ENCODE measurements at regions not wholly inside any gene's neighbourhood (a gene's known extent, or its start where the extent isn't known, plus 50 kb on each side); places are given as distances from the start of the nearest gene placed in this dataset.

- Histone ChIP-seq H3K9me3 (ENCODE audit: control insufficient read depth, insufficient read depth, low read length) (no peaks in the 10 kb centered on the region), H3K36me3 (ENCODE audit: control insufficient read depth, insufficient read depth, low read length) (no peaks in the 10 kb centered on the region), H3K27me3 (ENCODE audit: control insufficient read depth, insufficient read depth, low read length) (peaks cover 3% of the 10 kb centered on the region), H3K27ac (ENCODE audit: low read depth, low read length) (no peak overlapping the region), H3K4me1 (ENCODE audit: control insufficient read depth, insufficient read depth, low read length) (peaks cover 3% of the 10 kb centered on the region), H3K4me3 (ENCODE audit: low read depth, low read length) (no peak overlapping the region)
- DNase-seq (ENCODE audit: low read depth in 4 of 6, low spot score in 6 of 6): no peak
- WGBS (ENCODE audit: insufficient coverage): 100% methylated on average over 4 of the region's 6 CpGs
Measured at GRCh38 chr1:94318505-94319030, 81.2 kb upstream of the ARHGAP29 start.

GRCh38 chr1:94317790-94318188 lies 80.4 kb upstream of the ARHGAP29 start:
- Histone ChIP-seq H3K36me3 (ENCODE audit: control insufficient read depth, insufficient read depth, low read length) (no peaks in the 10 kb centered on the region), H3K9me3 (ENCODE audit: control insufficient read depth, insufficient read depth, low read length) (no peaks in the 10 kb centered on the region), H3K4me3 (ENCODE audit: low read depth, low read length) (no peak overlapping the region), H3K4me1 (ENCODE audit: control insufficient read depth, insufficient read depth, low read length) (peaks cover 3% of the 10 kb centered on the region), H3K27ac (ENCODE audit: low read depth, low read length) (no peak overlapping the region), H3K27me3 (ENCODE audit: control insufficient read depth, insufficient read depth, low read length) (peaks cover 1% of the 10 kb centered on the region)
- no CpG with 5 or more reads among the region's 1 CpG for WGBS (ENCODE audit: insufficient coverage)
- DNase-seq (ENCODE audit: low read depth in 4 of 6, low spot score in 6 of 6): no peak

GRCh38 chr1:94316836-94317789 lies 79.7 kb upstream of the ARHGAP29 start:
- Histone ChIP-seq H3K9me3 (ENCODE audit: control insufficient read depth, insufficient read depth, low read length) (no peaks in the 10 kb centered on the region), H3K27me3 (ENCODE audit: control insufficient read depth, insufficient read depth, low read length) (no peaks in the 10 kb centered on the region), H3K4me1 (ENCODE audit: control insufficient read depth, insufficient read depth, low read length) (peaks cover 3% of the 10 kb centered on the region), H3K27ac (ENCODE audit: low read depth, low read length) (no peak overlapping the region), H3K36me3 (ENCODE audit: control insufficient read depth, insufficient read depth, low read length) (no peaks in the 10 kb centered on the region), H3K4me3 (ENCODE audit: low read depth, low read length) (no peak overlapping the region)
- WGBS (ENCODE audit: insufficient coverage): 87% methylated on average over 4 of the region's 8 CpGs
- DNase-seq (ENCODE audit: low read depth in 4 of 6, low spot score in 6 of 6): no peak

GRCh38 chr1:94316183-94316582 lies 78.8 kb upstream of the ARHGAP29 start:
- WGBS (ENCODE audit: insufficient coverage): no CpG with 5 or more reads among the region's 1 CpG
- Histone ChIP-seq H3K27me3 (ENCODE audit: control insufficient read depth, insufficient read depth, low read length) (no peaks in the 10 kb centered on the region), H3K4me1 (ENCODE audit: control insufficient read depth, insufficient read depth, low read length) (peaks cover 3% of the 10 kb centered on the region), H3K9me3 (ENCODE audit: control insufficient read depth, insufficient read depth, low read length) (no peaks in the 10 kb centered on the region), H3K27ac (ENCODE audit: low read depth, low read length) (no peak overlapping the region), H3K36me3 (ENCODE audit: control insufficient read depth, insufficient read depth, low read length) (no peaks in the 10 kb centered on the region), H3K4me3 (ENCODE audit: low read depth, low read length) (no peak overlapping the region)
- no peak for DNase-seq (ENCODE audit: low read depth in 4 of 6, low spot score in 6 of 6)

- Histone ChIP-seq H3K36me3 (ENCODE audit: control insufficient read depth, insufficient read depth, low read length) (no peaks in the 10 kb centered on the region), H3K9me3 (ENCODE audit: control insufficient read depth, insufficient read depth, low read length) (no peaks in the 10 kb centered on the region), H3K27ac (ENCODE audit: low read depth, low read length) (no peak overlapping the region), H3K27me3 (ENCODE audit: control insufficient read depth, insufficient read depth, low read length) (peaks cover 3% of the 10 kb centered on the region), H3K4me1 (ENCODE audit: control insufficient read depth, insufficient read depth, low read length) (peaks cover 3% of the 10 kb centered on the region), H3K4me3 (ENCODE audit: low read depth, low read length) (no peak overlapping the region)
- no CpG with 5 or more reads among the region's 1 CpG for WGBS (ENCODE audit: insufficient coverage)
- no peak for DNase-seq (ENCODE audit: low read depth in 4 of 6, low spot score in 6 of 6)
Measured at GRCh38 chr1:94315552-94316116, 78.2 kb upstream of the ARHGAP29 start.

- Histone ChIP-seq H3K4me1 (ENCODE audit: control insufficient read depth, insufficient read depth, low read length) (no peaks in the 10 kb centered on the region), H3K27me3 (ENCODE audit: control insufficient read depth, insufficient read depth, low read length) (peaks cover 3% of the 10 kb centered on the region), H3K4me3 (ENCODE audit: low read depth, low read length) (no peak overlapping the region), H3K9me3 (ENCODE audit: control insufficient read depth, insufficient read depth, low read length) (no peaks in the 10 kb centered on the region), H3K36me3 (ENCODE audit: control insufficient read depth, insufficient read depth, low read length) (no peaks in the 10 kb centered on the region), H3K27ac (ENCODE audit: low read depth, low read length) (no peak overlapping the region)
- no peak for DNase-seq (ENCODE audit: low read depth in 4 of 6, low spot score in 6 of 6)
- WGBS (ENCODE audit: insufficient coverage): 84% methylated on average over 2 of the region's 2 CpGs
Measured at GRCh38 chr1:94314222-94314858, 77.0 kb upstream of the ARHGAP29 start.

- no peak for DNase-seq (ENCODE audit: low read depth in 4 of 6, low spot score in 6 of 6)
- WGBS (ENCODE audit: insufficient coverage): no CpG with 5 or more reads among the region's 3 CpGs
- H3K9me3 ChIP-seq (ENCODE audit: control insufficient read depth, insufficient read depth, low read length): no peaks in the 10 kb centered on the region
- H3K27me3 ChIP-seq (ENCODE audit: control insufficient read depth, insufficient read depth, low read length): peaks cover 3% of the 10 kb centered on the region
- no peaks in the 10 kb centered on the region for H3K36me3 ChIP-seq (ENCODE audit: control insufficient read depth, insufficient read depth, low read length)
- H3K4me3 ChIP-seq (ENCODE audit: low read depth, low read length): no peak overlapping the region
- H3K4me1 ChIP-seq (ENCODE audit: control insufficient read depth, insufficient read depth, low read length): no peaks in the 10 kb centered on the region
- H3K27ac ChIP-seq (ENCODE audit: low read depth, low read length): no peak overlapping the region
Measured at GRCh38 chr1:94310570-94311270, 73.3 kb upstream of the ARHGAP29 start.

GRCh38 chr1:94309829-94310569 lies 72.6 kb upstream of the ARHGAP29 start:
- WGBS (ENCODE audit: insufficient coverage): 78% methylated on average over 3 of the region's 9 CpGs
- no peaks in the 10 kb centered on the region for H3K4me1 ChIP-seq (ENCODE audit: control insufficient read depth, insufficient read depth, low read length)
- H3K4me3 ChIP-seq (ENCODE audit: low read depth, low read length): no peak overlapping the region
- DNase-seq (ENCODE audit: low read depth in 4 of 6, low spot score in 6 of 6): no peak
- peaks cover 3% of the 10 kb centered on the region for H3K27me3 ChIP-seq (ENCODE audit: control insufficient read depth, insufficient read depth, low read length)
- no peaks in the 10 kb centered on the region for H3K36me3 ChIP-seq (ENCODE audit: control insufficient read depth, insufficient read depth, low read length)
- H3K27ac ChIP-seq (ENCODE audit: low read depth, low read length): no peak overlapping the region
- H3K9me3 ChIP-seq (ENCODE audit: control insufficient read depth, insufficient read depth, low read length): no peaks in the 10 kb centered on the region

GRCh38 chr1:94309216-94309615 lies 71.8 kb upstream of the ARHGAP29 start:
- H3K4me3 ChIP-seq (ENCODE audit: low read depth, low read length): no peak overlapping the region
- no peaks in the 10 kb centered on the region for H3K9me3 ChIP-seq (ENCODE audit: control insufficient read depth, insufficient read depth, low read length)
- peaks cover 3% of the 10 kb centered on the region for H3K27me3 ChIP-seq (ENCODE audit: control insufficient read depth, insufficient read depth, low read length)
- no peak for DNase-seq (ENCODE audit: low read depth in 4 of 6, low spot score in 6 of 6)
- WGBS (ENCODE audit: insufficient coverage): 100% methylated on average over 2 of the region's 4 CpGs
- no peaks in the 10 kb centered on the region for H3K36me3 ChIP-seq (ENCODE audit: control insufficient read depth, insufficient read depth, low read length)
- H3K4me1 ChIP-seq (ENCODE audit: control insufficient read depth, insufficient read depth, low read length): no peaks in the 10 kb centered on the region
- no peak overlapping the region for H3K27ac ChIP-seq (ENCODE audit: low read depth, low read length)
